CD4-positive, alpha-beta T cell (primary cell): ENCODE measurements at regions not wholly inside any gene's neighbourhood (a gene's known extent, or its start where the extent isn't known, plus 50 kb on each side); places are given as distances from the start of the nearest gene placed in this dataset.

ENCODE experiments used
- ATAC-seq: fragments of 200-7000 bp; cut with Tn5 transposase; one replicate; pipeline ENCODE4 v1.10.0; 2022; ENCODE audit warnings: mild to moderate bottlenecking; ENCODE audit not compliant: poor library complexity
- CTCF ChIA-PET: fragments of 350-600 bp; sonication (Branson Sonifier 250); formaldehyde crosslinking; loops from one replicate; lab custom pipeline; 2021; ENCODE audit warnings: antibody characterized with exemption, inconsistent platforms; lab: Charles Lee
- POLR2A ChIA-PET: fragments of 350-600 bp; sonication (Branson Sonifier 250); formaldehyde crosslinking; loops from one replicate; lab custom pipeline; 2021; ENCODE audit warnings: antibody characterized with exemption, inconsistent platforms; lab: Charles Lee
- DNase-seq, 14 experiments: peaks; one replicate each; pipeline ENCODE4 v3.0.0-alpha.2; 2013 to 2020; ENCODE audit warnings: mixed read lengths in 2 of 14
- H3K27ac ChIP-seq, 2 donors: one replicate each; pipeline versions ENCODE4 v1.5.1 to v1.7.0; 2013; ENCODE audit warnings: low read length in 2 of 2, low read depth in 1 of 2, mild to moderate bottlenecking in 1 of 2
- H3K27me3 ChIP-seq, 2 experiments: 1 replicate in 1 of 2; 2 replicates in 1 of 2; pipeline versions ENCODE4 v1.6.1 to v1.7.0; 2013; ENCODE audit warnings: low read length in 2 of 2, control low read depth in 1 of 2, mild to moderate bottlenecking in 1 of 2, moderate library complexity in 1 of 2; ENCODE audit not compliant: insufficient read depth in 2 of 2, control insufficient read depth in 1 of 2
- H3K36me3 ChIP-seq: one replicate; pipeline ENCODE4 v1.6.1; 2013; ENCODE audit warnings: low read length, control low read depth; ENCODE audit not compliant: insufficient read depth
- H3K4me1 ChIP-seq: one replicate; pipeline ENCODE4 v1.6.1; 2013; ENCODE audit warnings: low read length, control low read depth; ENCODE audit not compliant: insufficient read depth
- H3K4me3 ChIP-seq: one replicate; pipeline ENCODE4 v1.5.1; 2013; ENCODE audit warnings: mild to moderate bottlenecking, low read length, moderate library complexity
- H3K9me3 ChIP-seq, 2 experiments: 1 replicate in 1 of 2; 2 replicates in 1 of 2; pipeline versions ENCODE4 v1.6.1 to v1.7.0; 2013; ENCODE audit warnings: low read length in 2 of 2, mild to moderate bottlenecking in 2 of 2, control low read depth in 1 of 2, moderate library complexity in 1 of 2; ENCODE audit not compliant: control insufficient read depth in 1 of 2, insufficient read depth in 1 of 2
- H3K27ac Mint-ChIP-seq: one replicate; pipeline ENCODE4 v1.8.0; 2020; ENCODE audit warnings: mixed read lengths
- H3K27me3 Mint-ChIP-seq: one replicate; pipeline ENCODE4 v1.8.0; 2021; ENCODE audit warnings: mixed read lengths
- H3K36me3 Mint-ChIP-seq: one replicate; pipeline ENCODE4 v1.8.0; 2021; ENCODE audit warnings: low read depth, mixed read lengths
- H3K4me1 Mint-ChIP-seq: one replicate; pipeline ENCODE4 v1.8.0; 2021; ENCODE audit warnings: low read depth, mixed read lengths
- H3K4me3 Mint-ChIP-seq: one replicate; pipeline ENCODE4 v1.8.0; 2020; ENCODE audit warnings: mild to moderate bottlenecking, mixed read lengths
- H3K9me3 Mint-ChIP-seq: one replicate; pipeline ENCODE4 v1.8.0; 2020; ENCODE audit warnings: mixed read lengths
- intact Hi-C, 2 experiments: fragments of 100-400 bp; cut with DNase I in 1 of 2; cut with micrococcal nuclease in 1 of 2; formaldehyde crosslinking; loops; one replicate each; pipeline versions ENCODE4 v1.15.1 to v1.9.0; 2023 to 2025; cut with DNase I, micrococcal nuclease
- TF ChIP-seq, protein P1 (sequence below): fragments of 200-600 bp; IDR thresholded peaks from one replicate; pipeline ENCODE4 v1.8.0; 2022; ENCODE audit warnings: antibody characterized with exemption, mild to moderate bottlenecking

DNA sequence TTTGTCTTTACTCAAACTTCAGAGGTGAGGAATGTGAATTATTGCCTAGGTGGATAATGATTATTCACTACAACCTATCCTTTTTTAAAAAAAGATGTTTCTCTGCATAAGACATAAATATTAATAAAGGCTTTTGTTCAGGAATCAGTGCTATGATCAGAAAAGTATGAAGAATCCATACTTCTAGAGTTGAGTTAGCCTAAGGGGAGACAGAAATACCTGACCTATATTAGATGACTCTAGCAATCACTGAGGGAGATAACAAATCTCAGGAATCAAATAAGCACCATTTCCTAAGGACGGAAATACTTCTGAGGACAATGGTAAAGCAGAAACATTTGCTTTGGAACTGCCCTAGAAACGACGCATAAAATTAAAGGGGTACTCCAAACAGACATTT, 763.8 kb downstream of the GBE1 start:
- Histone ChIP-seq H3K27me3 (no peaks in the 10 kb centered on the region), H3K9me3 (peaks cover 0 to 5% of the 10 kb centered on the region in 2 experiments), H3K4me3 (no peak overlapping the region), H3K27ac (no peak overlapping the region), H3K4me1 (no peaks in the 10 kb centered on the region), H3K36me3 (no peaks in the 10 kb centered on the region)
- ChIA-PET POLR2A (no interaction called here), CTCF (no interaction called here)
- no peak for ATAC-seq
- Mint-ChIP-seq H3K9me3 (peaks cover 12% of the 10 kb centered on the region), H3K36me3 (no peaks in the 10 kb centered on the region), H3K4me3 (no peak overlapping the region), H3K27me3 (no peaks in the 10 kb centered on the region), H3K4me1 (no peaks in the 10 kb centered on the region), H3K27ac (no peak overlapping the region)
- no peak for DNase-seq
- TF ChIP-seq, protein P1, sequence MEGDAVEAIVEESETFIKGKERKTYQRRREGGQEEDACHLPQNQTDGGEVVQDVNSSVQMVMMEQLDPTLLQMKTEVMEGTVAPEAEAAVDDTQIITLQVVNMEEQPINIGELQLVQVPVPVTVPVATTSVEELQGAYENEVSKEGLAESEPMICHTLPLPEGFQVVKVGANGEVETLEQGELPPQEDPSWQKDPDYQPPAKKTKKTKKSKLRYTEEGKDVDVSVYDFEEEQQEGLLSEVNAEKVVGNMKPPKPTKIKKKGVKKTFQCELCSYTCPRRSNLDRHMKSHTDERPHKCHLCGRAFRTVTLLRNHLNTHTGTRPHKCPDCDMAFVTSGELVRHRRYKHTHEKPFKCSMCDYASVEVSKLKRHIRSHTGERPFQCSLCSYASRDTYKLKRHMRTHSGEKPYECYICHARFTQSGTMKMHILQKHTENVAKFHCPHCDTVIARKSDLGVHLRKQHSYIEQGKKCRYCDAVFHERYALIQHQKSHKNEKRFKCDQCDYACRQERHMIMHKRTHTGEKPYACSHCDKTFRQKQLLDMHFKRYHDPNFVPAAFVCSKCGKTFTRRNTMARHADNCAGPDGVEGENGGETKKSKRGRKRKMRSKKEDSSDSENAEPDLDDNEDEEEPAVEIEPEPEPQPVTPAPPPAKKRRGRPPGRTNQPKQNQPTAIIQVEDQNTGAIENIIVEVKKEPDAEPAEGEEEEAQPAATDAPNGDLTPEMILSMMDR, result no peak
- intact Hi-C loops, result no loop called here

DNA sequence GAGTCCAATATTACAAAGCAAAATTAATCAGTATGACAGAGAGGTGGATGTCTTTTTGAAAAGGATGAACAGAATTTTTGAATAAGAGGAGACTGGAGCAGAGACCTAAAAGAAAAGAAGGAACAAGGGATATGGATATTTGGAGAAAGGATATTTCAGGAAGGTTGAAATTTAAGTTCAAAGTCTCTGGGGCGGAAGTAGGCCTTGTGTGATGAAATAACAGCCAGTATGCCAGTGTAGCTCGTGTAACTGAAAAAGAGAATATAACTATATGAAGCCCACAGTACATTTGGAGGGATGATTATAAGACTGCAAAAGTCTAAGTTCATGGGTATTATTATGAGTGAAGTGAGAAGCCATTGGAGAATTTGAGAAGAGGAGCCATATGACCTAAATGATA, 766.7 kb downstream of the GBE1 start:
- ChIA-PET CTCF (no interaction called here), POLR2A (no interaction called here)
- Mint-ChIP-seq H3K27ac (no peak overlapping the region), H3K9me3 (peaks cover 10% of the 10 kb centered on the region), H3K27me3 (no peaks in the 10 kb centered on the region), H3K36me3 (no peaks in the 10 kb centered on the region), H3K4me3 (no peak overlapping the region), H3K4me1 (no peaks in the 10 kb centered on the region)
- TF ChIP-seq, protein P1, result no peak
- no peaks in the 10 kb centered on the region for H3K27me3 ChIP-seq
- intact Hi-C loops, result no loop called here
- peaks cover 0 to 12% of the 10 kb centered on the region in 2 experiments for H3K9me3 ChIP-seq
- H3K4me3 ChIP-seq, result no peak overlapping the region
- H3K36me3 ChIP-seq, result no peaks in the 10 kb centered on the region
- no peaks in the 10 kb centered on the region for H3K4me1 ChIP-seq
- DNase-seq, result no peak
- H3K27ac ChIP-seq, result no peak overlapping the region
- ATAC-seq, result no peak

DNA sequence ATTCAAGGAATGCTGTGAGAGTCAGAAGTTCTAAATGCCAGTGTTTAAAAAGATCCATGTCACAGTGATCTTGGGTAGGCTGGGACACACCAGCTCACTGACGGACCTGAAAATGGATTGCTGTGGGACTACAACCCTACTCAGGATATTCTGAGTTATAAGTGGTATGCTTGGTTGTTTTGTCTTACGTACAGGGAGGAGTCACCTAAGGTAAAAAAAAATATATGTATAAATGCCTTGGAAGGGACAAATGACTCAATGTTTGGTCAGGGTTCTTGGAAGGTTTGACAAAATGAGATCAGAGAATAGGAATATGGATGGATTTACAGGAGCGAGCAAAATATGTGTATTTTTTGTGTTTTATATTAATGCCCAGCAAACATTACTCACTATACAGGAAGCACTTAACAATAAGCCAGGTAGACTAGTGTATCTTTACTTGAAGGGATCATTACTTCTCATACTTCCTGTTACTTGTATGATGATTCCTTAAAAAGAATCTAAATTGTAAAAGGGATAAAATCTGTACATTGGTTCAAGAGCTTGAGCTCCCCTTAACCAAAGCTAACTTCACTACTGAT, 767.3 kb downstream of the GBE1 start:
- ChIA-PET CTCF (no interaction called here), POLR2A (no interaction called here)
- Mint-ChIP-seq H3K9me3 (peaks cover 10% of the 10 kb centered on the region), H3K36me3 (no peaks in the 10 kb centered on the region), H3K27ac (no peak overlapping the region), H3K27me3 (no peaks in the 10 kb centered on the region), H3K4me1 (no peaks in the 10 kb centered on the region), H3K4me3 (no peak overlapping the region)
- Histone ChIP-seq H3K27ac (no peak overlapping the region), H3K4me1 (no peaks in the 10 kb centered on the region), H3K4me3 (no peak overlapping the region), H3K9me3 (peaks cover 0 to 12% of the 10 kb centered on the region in 2 experiments), H3K36me3 (no peaks in the 10 kb centered on the region), H3K27me3 (no peaks in the 10 kb centered on the region)
- DNase-seq, result no peak
- no peak for ATAC-seq
- intact Hi-C loops, result no loop called here
- TF ChIP-seq, protein P1, result no peak
